ENCODE measurements at regions not wholly inside any gene's neighbourhood (a gene's known extent, or its start where the extent isn't known, plus 50 kb on each side); places are given as distances from the start of the nearest gene placed in this dataset.

- no peak overlapping the region for H3K4me3 Mint-ChIP-seq (ENCODE audit: low read depth)
- H3K27ac Mint-ChIP-seq, result no peak overlapping the region
- no peaks in the 10 kb centered on the region for H3K36me3 Mint-ChIP-seq (ENCODE audit: insufficient read depth)
- DNase-seq (ENCODE audit: low spot score, unreplicated experiment), result no peak
- TF ChIP-seq CTCF (IDR thresholded peaks at IDR 0.05; ENCODE audit: unreplicated experiment), result no peak
- H3K4me1 Mint-ChIP-seq (ENCODE audit: low read depth), result peaks cover 5% of the 10 kb centered on the region
- peaks cover 17% of the 10 kb centered on the region for H3K27me3 Mint-ChIP-seq
- H3K9me3 Mint-ChIP-seq (ENCODE audit: low read depth), result no peaks in the 10 kb centered on the region
These were observed 210.8 kb upstream of the C14orf180 start for GRCh38 chr14:104368751-104369100.

- H3K36me3 Mint-ChIP-seq (ENCODE audit: insufficient read depth), result no peaks in the 10 kb centered on the region
- H3K9me3 Mint-ChIP-seq (ENCODE audit: low read depth), result no peaks in the 10 kb centered on the region
- H3K4me3 Mint-ChIP-seq (ENCODE audit: low read depth), result no peak overlapping the region
- H3K4me1 Mint-ChIP-seq (ENCODE audit: low read depth), result peaks cover 2% of the 10 kb centered on the region
- peaks cover 17% of the 10 kb centered on the region for H3K27me3 Mint-ChIP-seq
- DNase-seq (ENCODE audit: low spot score, unreplicated experiment), result no peak
- no peak overlapping the region for H3K27ac Mint-ChIP-seq
- TF ChIP-seq CTCF (IDR thresholded peaks at IDR 0.05; ENCODE audit: unreplicated experiment), result no peak
These were observed 210.4 kb upstream of the C14orf180 start for GRCh38 chr14:104369208-104369607.

- H3K36me3 Mint-ChIP-seq (ENCODE audit: insufficient read depth), result no peaks in the 10 kb centered on the region
- no peaks in the 10 kb centered on the region for H3K9me3 Mint-ChIP-seq (ENCODE audit: low read depth)
- H3K4me1 Mint-ChIP-seq (ENCODE audit: low read depth), result peaks cover 1% of the 10 kb centered on the region
- TF ChIP-seq CTCF (IDR thresholded peaks at IDR 0.05; ENCODE audit: unreplicated experiment), result peak; percentile 59
- no peak for DNase-seq (ENCODE audit: low spot score, unreplicated experiment)
- H3K4me3 Mint-ChIP-seq (ENCODE audit: low read depth), result no peak overlapping the region
- no peak overlapping the region for H3K27ac Mint-ChIP-seq
- peaks cover 17% of the 10 kb centered on the region for H3K27me3 Mint-ChIP-seq
These were observed 209.2 kb upstream of the C14orf180 start for GRCh38 chr14:104370256-104370870.

- Mint-ChIP-seq H3K9me3 (ENCODE audit: low read depth) (no peaks in the 10 kb centered on the region), H3K27me3 (peaks cover 21% of the 10 kb centered on the region), H3K4me3 (ENCODE audit: low read depth) (no peak overlapping the region), H3K4me1 (ENCODE audit: low read depth) (peaks cover 1% of the 10 kb centered on the region), H3K27ac (no peak overlapping the region), H3K36me3 (ENCODE audit: insufficient read depth) (no peaks in the 10 kb centered on the region)
- DNase-seq (ENCODE audit: low spot score, unreplicated experiment), result no peak
- no peak for TF ChIP-seq CTCF (IDR thresholded peaks at IDR 0.05; ENCODE audit: unreplicated experiment)
These were observed 208.5 kb upstream of the C14orf180 start for GRCh38 chr14:104371031-104371430.

GRCh38 chr14:104371917-104372316 is 207.6 kb upstream of the C14orf180 start:
- H3K27ac Mint-ChIP-seq, result no peak overlapping the region
- peaks cover 1% of the 10 kb centered on the region for H3K4me1 Mint-ChIP-seq (ENCODE audit: low read depth)
- no peaks in the 10 kb centered on the region for H3K9me3 Mint-ChIP-seq (ENCODE audit: low read depth)
- no peak for DNase-seq (ENCODE audit: low spot score, unreplicated experiment)
- H3K27me3 Mint-ChIP-seq, result peaks cover 26% of the 10 kb centered on the region
- no peaks in the 10 kb centered on the region for H3K36me3 Mint-ChIP-seq (ENCODE audit: insufficient read depth)
- H3K4me3 Mint-ChIP-seq (ENCODE audit: low read depth), result no peak overlapping the region
- no peak for TF ChIP-seq CTCF (IDR thresholded peaks at IDR 0.05; ENCODE audit: unreplicated experiment)
